ENCODE measurements at regions not wholly inside any gene's neighbourhood (a gene's known extent, or its start where the extent isn't known, plus 50 kb on each side); places are given as distances from the start of the nearest gene placed in this dataset.
A peak's percentile ranks its signal among the peaks of the same experiment; 100 is the strongest.
"Not testable (repeated sequence)": the region's sequence is repeated elsewhere in the genome, so short reads cannot be mapped to it uniquely, and the experiment has no call there.

DNA sequence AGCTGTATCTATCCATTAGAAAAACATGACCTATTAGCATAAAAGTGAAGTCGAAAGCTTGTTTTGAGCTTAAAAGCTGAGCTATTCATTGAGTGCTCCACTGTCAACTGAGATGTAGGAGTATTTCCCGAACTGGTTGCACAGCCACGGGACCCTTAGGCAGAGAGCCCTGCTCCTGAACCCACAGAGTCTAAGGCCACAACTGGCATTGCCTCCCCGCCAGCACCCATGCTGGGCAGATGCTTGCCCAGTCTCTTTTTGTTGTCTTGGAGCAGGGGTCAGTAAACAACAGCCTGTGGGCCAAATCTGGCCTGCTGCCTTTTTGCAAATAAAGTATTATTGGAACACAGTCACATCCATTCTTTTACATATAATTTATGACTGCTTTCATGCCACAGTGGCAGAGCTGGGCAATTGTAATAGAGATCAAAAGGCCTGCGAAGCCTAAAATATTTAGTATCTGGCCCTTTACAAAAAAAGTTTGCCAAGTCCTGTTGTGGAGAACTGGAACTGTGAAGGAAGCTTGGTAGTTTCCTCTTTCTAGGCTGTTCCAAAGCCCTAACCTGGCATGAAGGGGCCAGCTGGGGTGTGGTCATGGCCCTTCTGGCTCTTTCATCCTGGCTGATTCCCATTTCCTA lies 58.4 kb upstream of the WAPL start:
- DNase-seq: no peak

DNA sequence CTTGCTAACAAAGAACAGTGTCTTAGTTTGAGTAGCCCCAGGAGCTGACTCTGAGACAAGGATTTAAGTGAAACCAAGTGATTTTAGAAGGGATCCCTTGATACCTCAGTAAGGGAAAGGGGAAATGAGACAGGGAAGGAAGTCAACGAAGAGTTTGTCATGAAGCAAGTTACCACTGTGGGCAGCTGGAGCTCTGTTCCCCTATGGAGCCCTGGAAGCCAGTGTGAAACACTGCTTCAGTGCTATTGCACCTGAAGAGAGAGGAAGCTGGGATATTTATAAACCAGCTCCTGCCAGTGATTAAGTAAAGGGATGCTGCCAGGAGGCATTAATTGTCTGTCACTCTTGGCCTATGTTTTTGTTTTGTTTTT lies 58.9 kb upstream of the WAPL start:
- peak; percentile 2 for DNase-seq

DNA sequence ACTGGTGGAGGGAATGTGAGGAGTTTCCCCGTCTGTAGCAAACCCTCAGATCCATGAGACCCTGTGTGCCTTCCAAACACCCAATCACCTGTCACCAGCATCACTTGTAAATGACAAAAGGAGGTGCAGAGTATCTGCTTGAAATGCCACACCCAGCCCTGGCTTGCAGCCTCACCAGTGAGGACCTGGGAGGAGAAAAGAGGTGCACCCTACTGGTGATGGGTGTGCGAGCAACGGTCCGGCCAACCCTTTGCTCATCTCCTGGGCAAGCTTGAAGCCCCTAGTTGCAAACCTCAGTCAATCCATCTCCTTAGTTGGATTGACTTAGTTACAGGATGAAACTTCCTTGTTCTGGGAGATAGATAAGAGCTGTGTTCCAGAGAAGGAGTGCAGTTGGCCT lies 62.4 kb upstream of the WAPL start:
- no peak for DNase-seq

DNA sequence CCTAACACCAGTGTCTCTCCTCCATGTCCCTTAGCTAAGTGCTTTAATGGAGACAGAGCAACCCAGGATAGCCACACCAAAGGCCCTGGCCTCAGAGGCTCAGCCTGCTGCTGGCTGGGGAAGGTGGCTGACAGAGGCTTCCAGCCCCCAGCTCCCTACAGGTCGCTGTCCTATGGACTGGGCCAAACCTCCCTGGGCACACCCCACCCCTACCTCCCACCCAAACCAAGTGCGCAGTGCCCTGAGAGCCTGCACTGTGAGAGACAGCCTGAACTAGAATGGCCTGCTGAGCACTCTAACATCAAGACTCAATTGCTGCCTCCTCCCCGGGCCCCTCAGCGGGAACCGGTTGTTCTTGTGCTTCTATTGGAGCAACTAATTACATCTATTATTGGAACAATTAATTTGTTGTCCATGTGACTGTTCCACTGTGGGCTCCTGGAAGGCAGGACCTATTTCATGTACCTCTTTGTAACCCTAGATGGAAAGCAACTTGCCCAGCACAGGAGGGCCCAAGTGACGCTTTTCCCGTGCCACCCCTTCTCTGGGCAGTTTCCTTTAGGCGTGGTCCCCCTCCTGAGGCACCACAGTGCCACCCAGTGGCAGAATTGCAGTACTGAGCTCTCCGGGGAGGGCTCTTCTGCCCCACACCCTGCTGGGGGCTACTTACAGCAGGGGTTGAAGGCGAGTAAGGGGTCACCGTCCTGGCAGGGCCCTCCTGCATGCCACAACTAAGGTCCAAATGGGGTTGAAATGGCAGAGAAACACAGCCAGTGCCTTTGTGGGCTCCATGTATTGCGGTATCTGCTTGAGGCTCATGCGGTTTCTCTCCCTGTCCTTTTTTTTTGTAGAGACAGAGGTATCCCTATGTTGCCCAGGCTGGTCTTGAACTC lies 63.7 kb upstream of the WAPL start:
- peak; percentile 69 for DNase-seq

DNA sequence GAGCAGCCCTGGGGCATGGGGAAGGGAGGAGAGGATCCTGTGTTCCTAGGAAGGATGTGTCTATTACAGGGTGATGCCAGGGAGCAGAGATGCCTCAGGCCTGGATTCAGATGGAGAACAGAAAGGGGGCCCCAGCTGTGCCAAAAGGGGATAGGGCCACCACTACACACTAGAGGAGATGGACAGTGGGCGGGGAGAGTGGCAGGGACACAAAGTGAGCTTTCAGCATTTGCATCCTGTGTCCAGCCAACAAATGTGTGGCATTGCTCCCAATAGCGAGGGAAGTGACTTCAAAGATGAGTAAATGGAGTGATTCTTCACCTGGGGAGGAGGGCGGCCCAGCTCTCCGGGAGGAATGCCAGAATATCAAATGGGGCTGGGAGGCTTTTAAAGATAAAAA lies 64.9 kb upstream of the WAPL start:
- DNase-seq: no peak

DNA sequence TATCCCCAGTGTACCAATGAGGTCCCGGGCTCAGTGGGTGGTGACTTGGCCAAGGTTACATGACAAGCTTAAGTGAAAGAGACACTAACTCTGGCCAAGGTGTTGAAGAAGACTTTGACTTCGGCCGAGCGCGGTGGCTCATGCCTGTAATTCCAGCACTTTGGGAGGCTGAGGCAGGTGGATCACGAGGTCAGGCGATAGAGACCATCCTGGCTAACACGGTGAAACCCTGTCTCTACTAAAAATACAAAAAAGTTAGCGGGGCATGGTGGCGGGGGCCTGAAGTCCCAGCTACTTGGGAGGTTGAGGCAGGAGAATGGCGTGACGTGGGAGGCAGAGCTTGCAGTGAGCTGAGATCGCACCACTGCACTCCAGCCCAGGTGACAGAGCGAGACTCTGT lies 65.6 kb upstream of the OPN4 start:
- DNase-seq: not testable (repeated sequence)

DNA sequence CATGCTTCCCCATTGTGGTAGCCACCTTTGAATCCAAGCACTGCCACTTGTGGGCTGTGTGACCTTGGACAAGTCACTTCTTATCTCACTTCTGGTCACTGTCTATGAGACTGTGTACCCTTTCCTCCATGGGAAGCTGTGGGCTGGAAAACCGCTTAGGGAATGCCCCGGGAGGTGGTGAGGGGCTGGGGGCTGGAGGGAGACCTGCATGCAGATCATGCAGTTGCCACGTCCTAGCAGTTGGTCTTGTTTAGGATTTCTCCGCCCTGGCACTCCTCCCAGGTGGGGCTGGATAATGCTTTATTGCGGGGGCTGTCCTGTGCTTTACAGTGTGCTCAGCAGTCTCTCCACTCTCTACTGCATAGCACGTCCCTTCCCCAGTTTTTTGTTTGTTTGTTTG lies 62.9 kb upstream of the OPN4 start:
- DNase-seq: no peak

DNA sequence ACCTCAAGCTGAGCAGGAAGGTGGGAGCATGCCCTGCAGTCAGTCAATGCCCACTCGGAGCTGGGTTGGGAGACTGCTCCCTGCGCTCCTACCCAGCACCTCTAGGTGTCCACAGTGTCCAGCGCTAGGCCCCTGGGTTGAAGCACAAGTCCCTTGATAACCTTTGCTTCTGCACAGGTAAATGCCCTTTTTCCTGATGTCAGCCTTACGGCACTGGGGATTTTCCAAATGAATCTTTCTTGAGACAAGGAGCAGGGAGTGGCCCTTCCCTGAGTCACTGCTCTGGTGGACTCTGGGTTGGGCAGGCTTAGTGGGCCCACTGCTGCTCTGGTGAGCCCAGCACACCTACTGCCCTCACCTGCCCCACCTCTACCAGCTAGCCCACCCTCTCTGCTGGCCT lies 61.9 kb upstream of the OPN4 start:
- no peak for DNase-seq

DNA sequence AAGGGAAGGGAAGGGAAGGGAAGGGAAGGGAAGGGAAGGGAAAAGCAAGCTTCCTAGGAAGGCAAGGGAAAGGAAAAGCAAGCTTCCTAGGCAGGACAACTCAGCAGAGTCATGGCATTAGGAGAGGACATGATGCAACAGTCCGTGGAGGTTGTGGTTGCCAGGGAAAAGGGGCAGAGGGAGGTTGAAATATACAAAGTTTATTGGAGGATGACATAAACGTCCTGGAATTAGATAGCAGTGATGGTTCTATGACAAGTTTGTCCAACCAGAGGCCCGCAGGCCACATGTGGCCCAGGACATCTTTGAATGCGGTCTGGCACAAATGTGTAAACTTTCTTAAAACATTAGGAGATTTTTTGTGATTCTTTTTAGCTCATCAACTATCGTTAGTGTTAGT lies 59.8 kb upstream of the OPN4 start:
- no peak for DNase-seq

DNA sequence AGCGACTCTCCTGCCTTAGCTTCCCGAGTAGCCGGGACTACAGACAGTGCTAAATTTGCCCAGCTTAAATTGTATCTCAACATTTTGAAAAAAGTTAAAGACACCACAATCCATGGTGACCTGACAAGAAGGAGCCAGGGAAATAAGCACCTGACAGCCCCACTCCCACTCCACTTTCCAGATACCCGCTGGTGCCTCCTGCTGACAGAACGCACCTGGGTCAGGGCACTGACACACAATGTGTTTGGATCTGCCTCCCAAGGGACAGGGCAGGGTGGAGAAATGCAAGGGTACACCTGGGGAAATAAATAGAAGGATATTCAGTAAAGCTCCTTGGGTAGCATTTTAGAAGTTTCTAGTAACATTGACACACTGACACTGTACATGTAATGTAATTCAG lies 58.9 kb upstream of the OPN4 start:
- no peak for DNase-seq

DNA sequence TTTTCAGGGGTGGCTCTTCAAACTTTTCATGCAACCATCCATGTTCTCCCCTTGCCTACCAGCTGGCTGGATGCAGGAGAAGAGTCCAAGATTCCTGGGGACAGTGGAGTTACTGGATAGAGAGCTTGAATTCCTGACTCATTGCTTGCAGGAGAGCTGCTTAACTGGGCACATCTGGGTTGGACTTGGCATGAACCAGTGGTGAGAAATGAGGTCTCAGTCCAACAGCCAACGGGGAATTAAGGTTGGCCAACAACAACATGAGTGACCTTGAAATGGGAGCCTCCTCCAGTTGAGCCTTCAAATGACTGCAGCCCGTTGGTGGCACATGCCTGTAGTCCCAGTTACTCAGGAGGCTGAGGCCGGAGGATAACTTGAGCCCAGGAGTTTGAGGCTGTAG lies 58.1 kb upstream of the OPN4 start:
- DNase-seq: no peak

DNA sequence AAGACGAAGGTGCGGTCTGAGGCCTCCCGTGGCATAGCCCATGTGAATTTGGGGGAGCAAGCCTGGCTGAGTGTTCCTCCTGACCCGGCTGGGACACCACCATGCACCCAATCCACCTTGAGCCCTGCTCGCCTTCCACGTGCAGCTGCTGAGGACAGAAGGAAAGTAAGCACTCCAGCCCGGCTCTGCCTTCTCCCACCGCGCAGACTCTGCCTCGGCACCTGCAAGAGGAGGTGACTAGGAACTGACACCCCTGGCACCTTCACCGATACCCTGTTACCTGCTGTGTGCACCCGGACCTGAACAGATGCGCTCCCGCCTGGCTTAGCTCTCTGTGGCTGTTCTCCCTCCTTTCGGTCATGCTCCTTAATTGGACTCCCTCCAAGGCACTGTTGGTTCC lies 57.0 kb upstream of the OPN4 start:
- no peak for DNase-seq

DNA sequence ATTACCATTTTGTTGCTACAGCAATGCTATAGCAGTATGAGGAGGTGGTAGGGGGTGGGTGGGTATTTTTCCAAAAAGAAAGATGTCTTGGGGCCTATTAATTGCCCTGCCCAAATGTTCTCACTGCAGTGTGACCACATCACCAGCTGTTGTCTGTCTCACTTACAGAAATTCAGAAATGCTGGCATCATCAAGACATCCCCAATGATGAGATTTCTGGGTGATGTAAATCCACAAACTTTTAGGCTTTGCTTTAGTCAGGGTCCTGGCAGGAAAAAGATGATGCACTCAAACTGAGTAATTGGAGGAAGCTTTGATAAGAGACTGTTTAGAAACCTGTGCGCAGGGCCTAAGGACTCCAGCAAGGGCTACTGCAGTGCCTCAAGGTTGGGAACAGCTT lies 56.2 kb upstream of the OPN4 start:
- no peak for DNase-seq

DNA sequence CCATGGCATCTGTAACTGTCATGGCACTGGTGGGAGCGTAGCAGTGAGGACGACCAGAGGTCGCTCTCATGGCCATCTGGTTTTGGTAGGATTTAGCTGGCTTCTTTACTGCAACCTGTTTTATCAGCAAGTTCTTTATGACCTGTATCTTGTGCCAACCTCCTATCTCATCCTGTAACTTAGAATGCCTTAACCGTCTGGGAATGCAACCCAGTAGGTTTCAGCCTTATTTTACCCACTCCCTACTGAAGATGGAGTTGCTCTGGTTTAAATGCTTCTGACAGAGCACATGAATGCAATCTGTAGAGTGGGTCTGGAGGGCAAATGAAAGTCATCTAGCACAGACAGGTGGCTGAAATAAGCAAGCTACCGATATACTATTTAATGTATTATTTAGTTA lies 55.3 kb upstream of the OPN4 start:
- no peak for DNase-seq

DNA sequence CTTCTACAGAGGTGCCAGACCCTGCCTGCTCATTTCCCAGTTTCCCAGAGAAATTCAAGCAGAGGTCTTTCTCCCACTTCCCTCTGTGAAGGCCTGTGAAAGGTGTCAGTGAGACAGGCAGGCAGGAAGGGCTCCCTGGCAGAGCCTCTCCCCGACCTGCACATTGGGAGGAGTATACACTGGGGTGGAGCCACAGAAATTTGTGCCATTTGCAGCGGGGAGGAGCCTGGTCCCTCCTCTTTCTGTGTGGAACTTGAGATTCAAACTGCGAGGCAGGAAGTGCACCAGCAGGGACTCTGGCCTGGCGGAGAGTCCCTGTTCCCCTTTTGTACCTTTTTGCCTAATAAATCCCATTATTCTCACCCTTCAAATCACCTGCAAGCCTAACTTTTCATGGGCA lies 54.6 kb upstream of the OPN4 start:
- no peak for DNase-seq

DNA sequence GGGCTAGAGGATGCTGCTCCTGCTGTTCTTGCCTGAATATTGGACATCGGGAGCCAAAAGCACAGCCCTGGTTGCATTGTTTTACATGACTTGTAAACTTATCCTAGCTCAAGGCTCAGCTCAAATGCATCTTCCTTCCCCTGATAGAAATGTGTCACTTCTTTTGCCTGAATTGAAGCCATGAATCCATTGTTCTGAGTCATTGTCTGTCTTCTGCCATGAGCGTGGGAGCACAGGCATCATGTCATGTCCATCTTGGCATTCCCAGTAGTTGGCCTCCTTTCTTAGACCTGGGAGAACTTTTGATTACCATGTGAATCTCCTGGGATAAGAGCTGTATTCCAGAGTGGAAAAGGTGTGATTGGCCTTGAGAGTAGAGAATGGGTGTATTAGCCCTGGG lies 54.1 kb upstream of the OPN4 start:
- no peak for DNase-seq

DNA sequence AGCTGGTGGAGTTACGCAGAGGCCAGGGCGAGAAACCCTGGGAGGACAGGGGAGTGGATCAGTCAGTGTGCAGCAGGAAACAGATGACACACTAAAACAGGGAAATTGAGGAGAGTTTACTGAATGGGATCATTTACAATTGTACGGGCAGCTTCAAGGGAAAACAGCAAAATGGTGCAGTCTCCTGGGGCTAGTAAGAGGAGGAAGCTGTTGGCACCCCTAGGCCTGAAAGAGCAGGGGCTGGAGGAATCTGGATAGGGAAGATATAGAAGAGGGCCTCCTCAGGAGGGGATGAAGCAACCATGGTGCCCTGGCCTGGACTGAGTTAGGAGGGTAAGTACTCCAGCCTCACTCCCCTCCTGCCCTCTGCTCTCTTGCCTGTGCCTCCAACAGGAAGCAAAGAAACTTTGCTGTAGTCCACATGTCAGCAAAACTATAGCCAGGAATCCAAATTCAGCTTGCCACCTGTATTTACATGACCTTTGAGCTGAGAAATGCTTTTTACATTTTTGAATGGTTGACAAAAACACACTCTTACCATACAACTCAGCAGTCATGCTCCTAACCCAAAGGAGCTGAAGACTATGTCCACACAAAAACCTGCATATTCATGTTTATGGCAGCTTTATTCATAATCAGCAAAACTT lies 52.3 kb upstream of the OPN4 start:
- no peak for DNase-seq

DNA sequence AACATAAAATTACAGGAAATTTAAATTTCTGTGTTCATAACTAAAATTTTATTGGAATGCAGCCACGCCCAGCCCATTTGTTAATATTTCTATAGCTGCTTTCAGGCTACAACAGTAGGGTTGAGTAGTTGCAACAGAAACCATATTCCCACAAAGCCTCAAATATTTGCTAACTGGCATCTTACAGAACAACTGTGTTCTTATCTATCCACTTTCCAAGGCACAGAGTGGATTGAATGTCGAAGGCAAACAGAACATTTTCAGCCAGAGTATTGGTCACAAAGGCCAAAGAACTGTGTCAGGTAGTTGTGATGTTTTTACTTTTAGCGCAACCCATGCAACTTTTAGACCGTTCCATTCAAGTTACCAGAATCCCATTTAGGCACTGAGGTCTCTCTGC lies 51.1 kb upstream of the OPN4 start:
- DNase-seq: no peak
